Suprapubic skin (tissue), 4 donors: ENCODE measurements at regions not wholly inside any gene's neighbourhood (a gene's known extent, or its start where the extent isn't known, plus 50 kb on each side); places are given as distances from the start of the nearest gene placed in this dataset.

Source experiments
- CTCF ChIP-seq, 2 donors: fragments of 200-600 bp in 1 of 2; fragments of 450-650 bp in 1 of 2; sonication (generic) in 1 of 2; IDR thresholded peaks; one replicate each; pipeline ENCODE4 v1.5.1; 2016 to 2019; ENCODE audit warnings: antibody characterized with exemption in 2 of 2, mild to moderate bottlenecking in 1 of 2, moderate library complexity in 1 of 2
- EP300 ChIP-seq: sonication (generic); formaldehyde crosslinking; IDR thresholded peaks from one replicate; pipeline ENCODE4 v1.6.1; 2017; ENCODE audit warnings: antibody characterized with exemption
- POLR2A ChIP-seq, 2 donors: fragments of 450-650 bp; IDR thresholded peaks; one replicate each; pipeline ENCODE4 v1.6.1; 2017; ENCODE audit warnings: antibody characterized with exemption in 2 of 2, mild to moderate bottlenecking in 2 of 2, moderate library complexity in 2 of 2
- POLR2AphosphoS5 ChIP-seq, 3 donors: sonication (generic); formaldehyde crosslinking; IDR thresholded peaks; one replicate each; pipeline ENCODE4 v1.6.1; 2017; ENCODE audit warnings: antibody characterized with exemption in 3 of 3

DNA sequence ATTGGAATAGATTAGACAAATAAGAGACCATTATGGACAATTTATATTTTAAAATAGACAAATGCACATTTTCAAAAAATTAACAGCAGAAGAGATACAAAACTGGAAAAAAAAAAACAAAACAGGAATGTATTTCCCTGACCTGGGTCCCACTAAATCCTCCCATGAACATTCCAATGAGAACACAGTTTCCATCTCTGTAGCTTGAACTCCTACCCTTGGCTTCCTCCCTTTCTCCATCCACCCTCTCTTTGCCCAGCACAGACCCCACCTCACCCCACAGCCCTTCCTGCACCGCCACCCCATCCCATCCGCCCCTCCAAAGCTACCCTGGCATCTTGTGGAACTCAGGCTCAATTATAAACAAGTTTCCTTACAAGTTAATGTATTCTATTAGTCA is 71.2 kb upstream of the MPP7 start:
- no peak for TF ChIP-seq CTCF (IDR thresholded peaks at IDR 0.05)
- TF ChIP-seq POLR2A (IDR thresholded peaks at IDR 0.05) = no peak
- TF ChIP-seq POLR2AphosphoS5 (IDR thresholded peaks at IDR 0.05) = no peak
- TF ChIP-seq EP300 = no peak
